Suprapubic skin (tissue), 4 donors: ENCODE measurements at regions not wholly inside any gene's neighbourhood (a gene's known extent, or its start where the extent isn't known, plus 50 kb on each side); places are given as distances from the start of the nearest gene placed in this dataset.

Source experiments
- DNase-seq, 2 donors: peaks; one replicate each; pipeline ENCODE4 v3.0.0-alpha.2; 2019; ENCODE audit warnings: low spot score in 2 of 2
- H3K27ac ChIP-seq: fragments of 200-600 bp; sonication (generic); one replicate; pipeline ENCODE4 v1.5.1; 2019
- H3K27me3 ChIP-seq: fragments of 200-600 bp; sonication (generic); one replicate; pipeline ENCODE4 v1.5.1; 2019
- H3K36me3 ChIP-seq: fragments of 200-600 bp; sonication (generic); one replicate; pipeline ENCODE4 v1.5.1; 2019
- H3K4me1 ChIP-seq: fragments of 200-600 bp; sonication (generic); one replicate; pipeline ENCODE4 v1.5.1; 2019
- H3K4me3 ChIP-seq: fragments of 200-600 bp; sonication (generic); one replicate; pipeline ENCODE4 v1.5.1; 2019; ENCODE audit warnings: mild to moderate bottlenecking
- H3K9me3 ChIP-seq: fragments of 200-600 bp; sonication (generic); one replicate; pipeline ENCODE4 v1.5.1; 2019
- CTCF ChIP-seq, 2 donors: fragments of 200-600 bp in 1 of 2; fragments of 450-650 bp in 1 of 2; sonication (generic) in 1 of 2; IDR thresholded peaks; one replicate each; pipeline ENCODE4 v1.5.1; 2016 to 2019; ENCODE audit warnings: antibody characterized with exemption in 2 of 2, mild to moderate bottlenecking in 1 of 2, moderate library complexity in 1 of 2
- EP300 ChIP-seq: sonication (generic); formaldehyde crosslinking; IDR thresholded peaks from one replicate; pipeline ENCODE4 v1.6.1; 2017; ENCODE audit warnings: antibody characterized with exemption
- POLR2A ChIP-seq, 2 donors: fragments of 450-650 bp; IDR thresholded peaks; one replicate each; pipeline ENCODE4 v1.6.1; 2017; ENCODE audit warnings: antibody characterized with exemption in 2 of 2, mild to moderate bottlenecking in 2 of 2, moderate library complexity in 2 of 2
- POLR2AphosphoS5 ChIP-seq, 3 donors: sonication (generic); formaldehyde crosslinking; IDR thresholded peaks; one replicate each; pipeline ENCODE4 v1.6.1; 2017; ENCODE audit warnings: antibody characterized with exemption in 3 of 3
- WGBS: methylation state at CpG from one replicate; pipeline ENCODE4 v1.1.5; 2018; 5-methylcytosine and 5-hydroxymethylcytosine counted together

DNA sequence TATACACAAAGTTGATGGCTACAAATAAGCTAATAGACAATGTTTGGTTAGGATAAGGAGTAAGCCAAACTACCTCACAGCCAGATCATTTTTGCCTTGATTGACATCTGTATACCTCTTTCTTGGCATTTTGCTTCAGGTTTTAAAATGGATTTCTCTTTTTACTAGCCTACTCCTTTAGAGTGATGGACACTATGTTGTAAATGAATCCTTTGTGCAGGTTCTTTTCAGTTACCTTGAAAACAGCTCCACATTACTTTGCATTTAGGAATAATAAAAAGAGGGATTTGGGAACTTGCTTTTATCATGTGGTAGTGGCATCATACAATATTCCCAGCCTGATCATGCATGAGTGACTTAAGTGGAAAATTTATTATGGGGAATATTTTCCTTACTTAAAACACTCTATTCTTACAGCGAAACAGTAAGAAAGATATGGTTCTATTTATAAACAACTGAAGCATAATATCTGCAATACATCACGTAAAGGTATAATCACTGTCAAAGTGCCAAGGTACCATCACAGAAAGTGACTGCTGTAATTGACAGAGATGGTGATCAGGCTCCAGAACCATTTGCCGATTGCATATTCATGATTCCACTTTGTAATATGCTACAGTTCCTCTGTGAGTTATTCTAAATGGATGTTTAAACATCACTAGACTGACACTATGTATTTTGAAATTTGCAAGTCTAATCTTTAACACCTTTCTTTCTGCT lies 327.0 kb downstream of the DMRTA1 start:
- Histone ChIP-seq H3K4me1 (no peaks in the 10 kb centered on the region), H3K27ac (no peak overlapping the region), H3K36me3 (no peaks in the 10 kb centered on the region), H3K27me3 (no peaks in the 10 kb centered on the region), H3K9me3 (no peaks in the 10 kb centered on the region), H3K4me3 (no peak overlapping the region)
- WGBS = 86% methylated on average over 3 of the region's 3 CpGs
- no peak for DNase-seq
- TF ChIP-seq POLR2AphosphoS5 (IDR thresholded peaks at IDR 0.05) (no peak), POLR2A (IDR thresholded peaks at IDR 0.05) (no peak), EP300 (no peak), CTCF (IDR thresholded peaks at IDR 0.05) (no peak)

DNA sequence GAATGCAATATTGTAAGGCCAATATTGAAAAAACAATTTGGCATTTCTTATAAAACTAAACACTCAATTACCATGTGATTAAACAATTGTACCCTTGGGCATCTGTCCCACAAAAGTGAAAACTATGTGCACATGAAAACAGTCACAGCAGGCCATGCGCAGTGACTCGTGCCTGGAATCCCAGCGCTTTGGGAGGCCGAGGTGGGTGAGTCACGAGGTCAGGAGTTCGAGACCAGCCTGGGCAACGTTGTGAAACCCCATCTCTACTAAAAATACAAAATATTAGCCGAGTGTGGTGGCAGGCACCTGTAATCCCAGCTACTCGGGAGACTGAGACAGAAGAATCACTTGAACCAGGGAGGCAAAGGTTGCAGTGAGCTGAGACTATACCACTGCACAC lies 343.7 kb downstream of the DMRTA1 start:
- WGBS = 70% methylated on average over 9 of the region's 9 CpGs
- no peaks in the 10 kb centered on the region for H3K4me1 ChIP-seq

DNA sequence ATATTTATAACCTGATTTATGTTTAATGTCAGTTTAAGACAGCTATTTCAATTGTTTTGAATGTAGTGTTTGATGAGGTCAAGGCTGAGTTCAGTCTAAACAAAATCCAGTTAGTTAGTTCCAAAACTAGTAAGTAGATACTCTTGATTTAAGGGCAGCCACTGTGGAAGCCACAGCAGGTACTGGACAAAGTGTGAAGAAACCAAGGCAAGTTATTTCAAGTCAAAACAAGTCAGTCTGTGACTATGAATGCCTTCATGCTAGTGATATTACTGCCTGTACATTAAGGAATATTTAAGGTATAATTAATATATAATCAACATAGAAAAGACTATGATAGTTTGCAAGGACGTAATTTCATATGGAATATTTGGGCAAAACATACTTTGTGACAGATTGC lies 362.3 kb downstream of the DMRTA1 start:
- no peak for DNase-seq
- H3K9me3 ChIP-seq = peaks cover 5% of the 10 kb centered on the region
- WGBS = 54% methylated on average over 1 of the region's 1 CpG
- no peaks in the 10 kb centered on the region for H3K36me3 ChIP-seq
- no peak overlapping the region for H3K4me3 ChIP-seq
- H3K27me3 ChIP-seq = no peaks in the 10 kb centered on the region
- no peak overlapping the region for H3K27ac ChIP-seq
- TF ChIP-seq POLR2A (IDR thresholded peaks at IDR 0.05) (no peak), POLR2AphosphoS5 (IDR thresholded peaks at IDR 0.05) (no peak), CTCF (IDR thresholded peaks at IDR 0.05) (no peak), EP300 (no peak)
- H3K4me1 ChIP-seq = no peaks in the 10 kb centered on the region

More for the DNA sequence above, 343.7 kb downstream of the DMRTA1 start:
- no peak overlapping the region for H3K4me3 ChIP-seq
- H3K9me3 ChIP-seq = no peaks in the 10 kb centered on the region
- H3K27ac ChIP-seq = no peak overlapping the region
- no peak for DNase-seq
- no peaks in the 10 kb centered on the region for H3K36me3 ChIP-seq
- H3K27me3 ChIP-seq = no peaks in the 10 kb centered on the region
- TF ChIP-seq CTCF (IDR thresholded peaks at IDR 0.05) = no peak
- no peak for TF ChIP-seq POLR2A (IDR thresholded peaks at IDR 0.05)
- no peak for TF ChIP-seq POLR2AphosphoS5 (IDR thresholded peaks at IDR 0.05)
- TF ChIP-seq EP300 = no peak

GRCh38 chr9:22809371-22809770 lies 362.7 kb downstream of the DMRTA1 start:
- Histone ChIP-seq H3K27ac (no peak overlapping the region), H3K4me3 (no peak overlapping the region), H3K4me1 (no peaks in the 10 kb centered on the region), H3K36me3 (no peaks in the 10 kb centered on the region), H3K9me3 (no peaks in the 10 kb centered on the region), H3K27me3 (no peaks in the 10 kb centered on the region)
- WGBS = 72% methylated on average over 2 of the region's 2 CpGs
- DNase-seq = no peak
- TF ChIP-seq POLR2AphosphoS5 (IDR thresholded peaks at IDR 0.05) = no peak
- TF ChIP-seq POLR2A (IDR thresholded peaks at IDR 0.05) = no peak
- TF ChIP-seq CTCF (IDR thresholded peaks at IDR 0.05) = no peak
- no peak for TF ChIP-seq EP300

DNA sequence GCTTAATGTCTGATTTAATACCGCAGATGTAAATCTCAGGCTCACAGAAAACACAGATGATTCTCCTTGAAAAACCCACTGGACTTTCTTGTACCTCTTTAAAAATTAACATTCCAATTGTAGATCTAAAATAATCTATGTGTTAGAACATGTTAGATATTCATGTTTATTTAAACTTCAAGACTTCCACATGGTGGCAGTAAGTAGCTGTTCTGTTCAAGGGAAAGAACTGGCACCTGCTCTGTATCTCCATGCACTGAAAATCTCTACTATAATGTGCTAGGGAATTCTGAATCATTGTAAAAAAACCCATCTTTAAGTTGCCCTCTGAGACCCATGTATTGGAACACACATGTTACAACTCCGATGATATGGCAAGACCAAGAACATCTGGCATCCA lies 366.9 kb downstream of the DMRTA1 start:
- Histone ChIP-seq H3K36me3 (no peaks in the 10 kb centered on the region), H3K9me3 (no peaks in the 10 kb centered on the region), H3K4me1 (no peaks in the 10 kb centered on the region), H3K4me3 (no peak overlapping the region), H3K27me3 (no peaks in the 10 kb centered on the region), H3K27ac (no peak overlapping the region)
- no peak for TF ChIP-seq POLR2AphosphoS5 (IDR thresholded peaks at IDR 0.05)
- no peak for TF ChIP-seq POLR2A (IDR thresholded peaks at IDR 0.05)
- no peak for TF ChIP-seq CTCF (IDR thresholded peaks at IDR 0.05)
- no peak for TF ChIP-seq EP300
- no peak for DNase-seq
- 64% methylated on average over 2 of the region's 2 CpGs for WGBS
